ENCODE measurements at regions not wholly inside any gene's neighbourhood (a gene's known extent, or its start where the extent isn't known, plus 50 kb on each side); places are given as distances from the start of the nearest gene placed in this dataset.

GRCh38 chr9:108130905-108131304 is 641.3 kb upstream of the KLF4 start:
- Histone ChIP-seq H3K36me3 (ENCODE audit: control insufficient read depth in 2 of 2, extremely low read depth in 1 of 2, insufficient read depth in 2 of 2, low read length in 2 of 2) (no peaks in the 10 kb centered on the region), H3K4me1 (ENCODE audit: control insufficient read depth, extremely low read depth, insufficient read depth, low read length) (peaks cover 10% of the 10 kb centered on the region), H3K79me2 (ENCODE audit: control insufficient read depth, insufficient read depth, low read length) (no peaks in the 10 kb centered on the region), H3K9me1 (replicated peaks; ENCODE audit: control insufficient read depth, extremely low read depth, insufficient read depth, low read length) (no peaks in the 10 kb centered on the region), H3K9me3 (replicated peaks; ENCODE audit: control insufficient read depth, insufficient read depth, low read length) (no peaks in the 10 kb centered on the region), H3K9ac (replicated peaks; ENCODE audit: extremely low read depth, insufficient read depth, low read length) (no peak overlapping the region), H3K27ac (ENCODE audit: insufficient read depth, low read depth, low read length) (no peak overlapping the region), H3K4me3 (replicated peaks in 1 of 3; ENCODE audit: insufficient read depth in 1 of 3, low read depth in 1 of 3, low read length in 3 of 3) (no peak overlapping the region), H3K27me3 (ENCODE audit: control insufficient read depth in 2 of 2, insufficient read depth in 2 of 2, low read length in 2 of 2) (no peaks in the 10 kb centered on the region), H3K4me2 (ENCODE audit: insufficient read depth, low read length) (no peak overlapping the region), H2AFZ (ENCODE audit: low read depth, low read length) (no peak overlapping the region), H4K20me1 (replicated peaks; ENCODE audit: control insufficient read depth, extremely low read depth, insufficient read depth, low read length) (no peaks in the 10 kb centered on the region)
- FAIRE-seq (no peak), DNase-seq (ENCODE audit: low read depth, low spot score) (no peak)
- intact Hi-C loops (cut with micrococcal nuclease) (no loop called here), dilution Hi-C loops (cut with MboI; ENCODE audit: extremely low pct_ligation_motif_present, low sequenced_read_pairs) (no loop called here)
- no TSS peak for BruUV-seq (replicated peaks)
- ChIA-PET CTCF (interaction anchor here (1.4 kb wide), 1 partner anchor 11 kb away, joined by 5 read pairs; no protein-coding TSS in a partner anchor), POLR2A (no interaction called here)
- TF ChIP-seq JUN (IDR thresholded peaks at IDR 0.05; ENCODE audit: borderline replicate concordance, insufficient read depth, insufficient read length, low read depth): no peak
- no peak for TF ChIP-seq POLR2AphosphoS5 (IDR thresholded peaks at IDR 0.05; ENCODE audit: insufficient read depth, low read depth, low read length)
- no peak for TF ChIP-seq GATA2 (IDR thresholded peaks at IDR 0.05; ENCODE audit: insufficient read depth, insufficient read length, low read depth, low read length)
- TF ChIP-seq CTCF (IDR thresholded peaks at IDR 0.05; ENCODE audit: extremely low read depth in 1 of 2, insufficient read depth in 1 of 2, low read depth in 1 of 2, low read length in 2 of 2): no peak
- no peak for TF ChIP-seq EZH2 (IDR thresholded peaks at IDR 0.05; ENCODE audit: borderline replicate concordance, low read depth, low read length, severe bottlenecking)
- TF ChIP-seq MYC (IDR thresholded peaks at IDR 0.05; ENCODE audit: low read depth, low read length): no peak
- no peak for TF ChIP-seq POLR2A (IDR thresholded peaks at IDR 0.05; ENCODE audit: low read depth, low read length)
- no peak for TF ChIP-seq FOS (IDR thresholded peaks at IDR 0.05; ENCODE audit: borderline replicate concordance, insufficient read depth, low read length)
- no peak for TF ChIP-seq MAX (IDR thresholded peaks at IDR 0.05; ENCODE audit: insufficient read depth, insufficient read length)

Data from endothelial cell of umbilical vein (primary cell).